ENCODE measurements at regions not wholly inside any gene's neighbourhood (a gene's known extent, or its start where the extent isn't known, plus 50 kb on each side); places are given as distances from the start of the nearest gene placed in this dataset.

- ChIA-PET CTCF (no interaction called here), POLR2A (no interaction called here)
- ATAC-seq (no peak), DNase-seq (no peak)
- Mint-ChIP-seq H3K4me1 (ENCODE audit: low read depth) (no peaks in the 10 kb centered on the region), H3K4me3 (no peak overlapping the region), H3K27me3 (no peaks in the 10 kb centered on the region), H3K36me3 (ENCODE audit: low read depth) (no peaks in the 10 kb centered on the region), H3K9me3 (peaks cover 2% of the 10 kb centered on the region), H3K27ac (no peak overlapping the region)
- intact Hi-C loops (cut with micrococcal nuclease) = no loop called here
- no peak for TF ChIP-seq CTCF (IDR thresholded peaks at IDR 0.05)
Measured at GRCh38 chrX:122906726-122907125, 277.4 kb upstream of the GRIA3 start.

- no peak for ATAC-seq
Measured at GRCh38 chrX:122907375-122907774, 276.7 kb upstream of the GRIA3 start.

GRCh38 chrX:122910697-122911096 lies 273.4 kb upstream of the GRIA3 start:
- DNase-seq (no peak), ATAC-seq (no peak)
- Mint-ChIP-seq H3K27me3 (no peaks in the 10 kb centered on the region), H3K4me3 (no peak overlapping the region), H3K9me3 (peaks cover 2% of the 10 kb centered on the region), H3K36me3 (ENCODE audit: low read depth) (no peaks in the 10 kb centered on the region), H3K4me1 (ENCODE audit: low read depth) (no peaks in the 10 kb centered on the region), H3K27ac (no peak overlapping the region)
- intact Hi-C loops (cut with micrococcal nuclease) = no loop called here
- no peak for TF ChIP-seq CTCF (IDR thresholded peaks at IDR 0.05)
- POLR2A ChIA-PET = no interaction called here
- CTCF ChIA-PET = no interaction called here

More at GRCh38 chrX:122907375-122907774, 276.7 kb upstream of the GRIA3 start:
- intact Hi-C loops (cut with micrococcal nuclease) = no loop called here
- no peaks in the 10 kb centered on the region for H3K27me3 Mint-ChIP-seq
- H3K27ac Mint-ChIP-seq = no peak overlapping the region
- no peaks in the 10 kb centered on the region for H3K4me1 Mint-ChIP-seq (ENCODE audit: low read depth)
- peaks cover 2% of the 10 kb centered on the region for H3K9me3 Mint-ChIP-seq
- DNase-seq = no peak
- no peak for TF ChIP-seq CTCF (IDR thresholded peaks at IDR 0.05)
- H3K36me3 Mint-ChIP-seq (ENCODE audit: low read depth) = no peaks in the 10 kb centered on the region
- no peak overlapping the region for H3K4me3 Mint-ChIP-seq
- CTCF ChIA-PET = no interaction called here
- POLR2A ChIA-PET = no interaction called here

- TF ChIP-seq CTCF (IDR thresholded peaks at IDR 0.05) = no peak
- Mint-ChIP-seq H3K27me3 (no peaks in the 10 kb centered on the region), H3K27ac (no peak overlapping the region), H3K4me1 (ENCODE audit: low read depth) (no peaks in the 10 kb centered on the region), H3K9me3 (no peaks in the 10 kb centered on the region), H3K4me3 (no peak overlapping the region), H3K36me3 (ENCODE audit: low read depth) (no peaks in the 10 kb centered on the region)
- DNase-seq (no peak), ATAC-seq (no peak)
- ChIA-PET CTCF (no interaction called here), POLR2A (no interaction called here)
- intact Hi-C loops (cut with micrococcal nuclease) = no loop called here
Measured at GRCh38 chrX:122913134-122913533, 270.9 kb upstream of the GRIA3 start.

GRCh38 chrX:122913764-122914163 lies 270.3 kb upstream of the GRIA3 start:
- DNase-seq (no peak), ATAC-seq (no peak)
- intact Hi-C loops (cut with micrococcal nuclease) = no loop called here
- Mint-ChIP-seq H3K9me3 (no peaks in the 10 kb centered on the region), H3K36me3 (ENCODE audit: low read depth) (no peaks in the 10 kb centered on the region), H3K27ac (no peak overlapping the region), H3K4me3 (no peak overlapping the region), H3K4me1 (ENCODE audit: low read depth) (no peaks in the 10 kb centered on the region), H3K27me3 (no peaks in the 10 kb centered on the region)
- TF ChIP-seq CTCF (IDR thresholded peaks at IDR 0.05) = no peak
- ChIA-PET CTCF (no interaction called here), POLR2A (no interaction called here)

Data from activated CD8-positive, alpha-beta T cell treated with anti-CD3 and anti-CD28 coated beads for 36 hours (primary cell).